ENCODE measurements at regions not wholly inside any gene's neighbourhood (a gene's known extent, or its start where the extent isn't known, plus 50 kb on each side); places are given as distances from the start of the nearest gene placed in this dataset.

DNA sequence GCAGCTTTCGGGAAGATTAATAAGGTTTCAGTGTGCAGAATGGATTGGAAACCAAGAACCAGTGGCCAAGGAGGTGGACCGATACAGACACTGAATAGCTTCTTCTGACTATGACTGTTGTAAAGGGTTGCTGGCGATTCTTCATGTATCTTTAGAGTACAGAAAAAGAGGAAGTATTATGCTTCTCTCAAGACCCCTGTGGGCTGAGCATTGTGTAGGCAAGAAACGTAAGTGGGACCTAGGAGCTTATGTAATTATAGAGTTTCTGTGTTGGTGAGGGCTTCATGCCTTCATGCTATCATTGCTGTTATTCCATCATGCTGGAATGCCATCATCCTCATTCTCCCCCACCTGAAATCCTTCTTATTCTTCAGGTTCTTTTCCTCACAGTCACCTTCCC lies 105.4 kb upstream of the AKIRIN2 start:
- intact Hi-C loops (cut with micrococcal nuclease; ENCODE audit: unreplicated experiment), result no loop called here
- Histone ChIP-seq H3K27ac (ENCODE audit: low read depth, low read length, poor library complexity, severe bottlenecking) (no peak overlapping the region), H3K4me3 (ENCODE audit: low read depth, low read length, poor library complexity, severe bottlenecking) (no peak overlapping the region), H3K4me1 (ENCODE audit: insufficient read depth, low read length, poor library complexity, severe bottlenecking) (no peaks in the 10 kb centered on the region), H3K9me3 (ENCODE audit: low read depth, low read length, poor library complexity, severe bottlenecking) (no peaks in the 10 kb centered on the region), H3K27me3 (replicated peaks; ENCODE audit: insufficient read depth, low read depth, low read length, poor library complexity) (peaks cover 5% of the 10 kb centered on the region), H3K36me3 (ENCODE audit: insufficient read depth, low read length, poor library complexity, severe bottlenecking) (no peaks in the 10 kb centered on the region)
- no peak for TF ChIP-seq EZH2 (IDR thresholded peaks at IDR 0.05; ENCODE audit: borderline replicate concordance, low read depth, low read length, poor library complexity, severe bottlenecking)
- no peak for TF ChIP-seq CTCF (conservative IDR thresholded peaks at IDR 0.05; ENCODE audit: low read depth, low read length)
- no peak for DNase-seq (ENCODE audit: low spot score)
- BruUV-seq (replicated peaks), result no TSS peak
- POLR2A ChIA-PET (ENCODE audit: low non-redundant PET), result no interaction called here
- CTCF ChIA-PET, result no interaction called here

- TF ChIP-seq EZH2 (IDR thresholded peaks at IDR 0.05; ENCODE audit: borderline replicate concordance, low read depth, low read length, poor library complexity, severe bottlenecking) (no peak), CTCF (conservative IDR thresholded peaks at IDR 0.05; ENCODE audit: low read depth, low read length) (no peak)
- Histone ChIP-seq H3K27me3 (replicated peaks; ENCODE audit: insufficient read depth, low read depth, low read length, poor library complexity) (no peaks in the 10 kb centered on the region), H3K27ac (ENCODE audit: low read depth, low read length, poor library complexity, severe bottlenecking) (no peak overlapping the region), H3K4me3 (ENCODE audit: low read depth, low read length, poor library complexity, severe bottlenecking) (no peak overlapping the region), H3K36me3 (ENCODE audit: insufficient read depth, low read length, poor library complexity, severe bottlenecking) (no peaks in the 10 kb centered on the region), H3K9me3 (ENCODE audit: low read depth, low read length, poor library complexity, severe bottlenecking) (no peaks in the 10 kb centered on the region), H3K4me1 (ENCODE audit: insufficient read depth, low read length, poor library complexity, severe bottlenecking) (no peaks in the 10 kb centered on the region)
- CTCF ChIA-PET, result no interaction called here
- DNase-seq (ENCODE audit: low spot score), result peak; percentile 21
- BruUV-seq (replicated peaks), result no TSS peak
- POLR2A ChIA-PET (ENCODE audit: low non-redundant PET), result no interaction called here
- intact Hi-C loops (cut with micrococcal nuclease; ENCODE audit: unreplicated experiment), result no loop called here
Observed at GRCh38 chr6:87806635-87807034, 104.6 kb upstream of the AKIRIN2 start.

DNA sequence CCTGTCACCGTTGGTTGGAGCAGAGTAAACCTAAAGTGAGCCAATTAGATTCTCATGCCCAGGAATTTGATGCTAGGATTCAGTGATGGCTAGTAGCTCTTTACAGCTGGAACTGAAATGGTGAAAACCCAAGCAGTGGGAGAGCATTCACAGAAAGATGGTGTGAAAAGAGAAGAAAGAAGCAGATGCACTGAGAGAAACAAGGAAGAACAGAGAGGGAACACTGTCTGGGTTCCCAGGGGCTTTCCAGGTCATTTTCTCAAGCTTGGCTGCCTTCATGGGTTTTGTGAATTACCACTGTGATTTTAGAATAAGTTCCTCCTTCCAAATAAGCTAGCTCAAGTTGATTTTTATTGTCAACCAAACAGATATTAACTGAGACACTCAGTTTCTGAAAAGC lies 104.1 kb upstream of the AKIRIN2 start:
- no peaks in the 10 kb centered on the region for H3K4me1 ChIP-seq (ENCODE audit: insufficient read depth, low read length, poor library complexity, severe bottlenecking)
- intact Hi-C loops (cut with micrococcal nuclease; ENCODE audit: unreplicated experiment), result no loop called here
- POLR2A ChIA-PET (ENCODE audit: low non-redundant PET), result no interaction called here
- H3K9me3 ChIP-seq (ENCODE audit: low read depth, low read length, poor library complexity, severe bottlenecking), result no peaks in the 10 kb centered on the region
- no peak overlapping the region for H3K4me3 ChIP-seq (ENCODE audit: low read depth, low read length, poor library complexity, severe bottlenecking)
- H3K27ac ChIP-seq (ENCODE audit: low read depth, low read length, poor library complexity, severe bottlenecking), result no peak overlapping the region
- no peaks in the 10 kb centered on the region for H3K27me3 ChIP-seq (replicated peaks; ENCODE audit: insufficient read depth, low read depth, low read length, poor library complexity)
- H3K36me3 ChIP-seq (ENCODE audit: insufficient read depth, low read length, poor library complexity, severe bottlenecking), result no peaks in the 10 kb centered on the region
- BruUV-seq (replicated peaks), result no TSS peak
- TF ChIP-seq EZH2 (IDR thresholded peaks at IDR 0.05; ENCODE audit: borderline replicate concordance, low read depth, low read length, poor library complexity, severe bottlenecking), result no peak
- no peak for TF ChIP-seq CTCF (conservative IDR thresholded peaks at IDR 0.05; ENCODE audit: low read depth, low read length)
- CTCF ChIA-PET, result no interaction called here
- DNase-seq (ENCODE audit: low spot score), result no peak
